Pancreas (tissue), 10 donors: ENCODE measurements at regions not wholly inside any gene's neighbourhood (a gene's known extent, or its start where the extent isn't known, plus 50 kb on each side); places are given as distances from the start of the nearest gene placed in this dataset.
A peak's percentile ranks its signal among the peaks of the same experiment; 100 is the strongest.

ENCODE experiments used
- ATAC-seq, 4 donors: fragments of 200-7000 bp; cut with Tn5 transposase; one replicate each; pipeline versions ENCODE4 v1.8.0 to v1.9.1; 2020; ENCODE audit warnings: mild to moderate bottlenecking in 4 of 4, moderate library complexity in 4 of 4
- DNase-seq, 6 donors: peaks; one replicate each; pipeline ENCODE4 v3.0.0-alpha.2; 2020
- FAIRE-seq: peaks from 2 replicates; lab custom pipeline; 2012; peaks lifted over from hg19 to GRCh38; lab: Jason Lieb, UNC
- H3K27ac ChIP-seq, 4 donors: fragments of 200-600 bp; sonication (generic); 1 replicate in 3 of 4; 2 replicates in 1 of 4; pipeline versions ENCODE4 v1.5.0 to v1.8.0; 2020
- H3K27me3 ChIP-seq, 4 donors: fragments of 200-600 bp; one replicate each; pipeline ENCODE4 v1.8.0; 2021
- H3K36me3 ChIP-seq, 3 donors: fragments of 200-600 bp; sonication (generic) in 1 of 3; one replicate each; pipeline versions ENCODE4 v1.5.0 to v1.8.0; 2020 to 2021
- H3K4me1 ChIP-seq, 3 donors: fragments of 200-600 bp; one replicate each; pipeline ENCODE4 v1.8.0; 2021
- H3K4me3 ChIP-seq, 4 donors: fragments of 200-600 bp; sonication (generic) in 2 of 4; one replicate each; pipeline versions ENCODE4 v1.5.0 to v1.8.0; 2020 to 2021
- H3K9me3 ChIP-seq, 4 donors: fragments of 200-600 bp; one replicate each; pipeline ENCODE4 v1.8.0; 2021
- CTCF ChIP-seq, 4 donors: fragments of 200-600 bp; sonication (generic) in 3 of 4; IDR thresholded peaks; one replicate each; pipeline versions ENCODE4 v1.5.0 to v1.8.0; 2021; ENCODE audit warnings: antibody characterized with exemption in 4 of 4
- WGBS, 2 donors: extraction: QIAGEN DNeasy Blood & Tissue Kit; methylation state at CpG; one replicate each; pipeline ENCODE4 v1.1.7; 2013; 5-methylcytosine and 5-hydroxymethylcytosine counted together
- intact Hi-C, 3 donors: fragments of 100-400 bp; cut with DNase I; formaldehyde crosslinking; loops; one replicate each; pipeline versions ENCODE4 v1.11.1 to v1.14.2; 2022
- donor health status: healthy with polysubstance abuse.
- donor health status: DM: no; HTN: no; CAD: no; lungs with moderate emphysema.
- donor health status: DM: no; HTN: no; CAD: no.
- donor health status: control.
- donor health status: control.
- donor health status: Bipolar disorder and iron deficiency.
- donor health status: DM: yes; HTN: yes; CAD: no.
- donor health status: DM: no; HTN: no; CAD: no.
- donor health status: DM: no; HTN: no; CAD: no.
- donor health status: DM: yes; HTN: yes; CAD: no.

GRCh38 chr9:88044200-88044599 lies 69.9 kb upstream of the CDK20 start:
- FAIRE-seq = no peak
- Histone ChIP-seq H3K27me3 (no peaks in the 10 kb centered on the region), H3K9me3 (no peaks in the 10 kb centered on the region), H3K4me1 (no peaks in the 10 kb centered on the region), H3K27ac (no peak overlapping the region), H3K4me3 (no peak overlapping the region), H3K36me3 (no peaks in the 10 kb centered on the region)
- no peak for DNase-seq
- 91 to 95% methylated on average over 3 of the region's 3 CpGs for WGBS, 2 donors
- intact Hi-C loops = no loop called here
- no peak for ATAC-seq
- TF ChIP-seq CTCF (IDR thresholded peaks at IDR 0.05) = no peak

GRCh38 chr9:88043647-88044046 lies 69.3 kb upstream of the CDK20 start:
- no peak for DNase-seq
- no peak overlapping the region for H3K27ac ChIP-seq
- FAIRE-seq = no peak
- 82 to 86% methylated on average over 3 of the region's 3 CpGs for WGBS, 2 donors
- intact Hi-C loops = no loop called here
- H3K9me3 ChIP-seq = no peaks in the 10 kb centered on the region
- no peaks in the 10 kb centered on the region for H3K27me3 ChIP-seq
- H3K4me3 ChIP-seq = no peak overlapping the region
- H3K36me3 ChIP-seq = no peaks in the 10 kb centered on the region
- no peaks in the 10 kb centered on the region for H3K4me1 ChIP-seq
- TF ChIP-seq CTCF (IDR thresholded peaks at IDR 0.05) = no peak
- no peak for ATAC-seq

GRCh38 chr9:88041447-88041846 lies 67.1 kb upstream of the CDK20 start:
- ATAC-seq = peak in 3 of 4 donors; percentile 37 to 51 (median 38)
- DNase-seq = no peak
- no peak overlapping the region for H3K4me3 ChIP-seq
- TF ChIP-seq CTCF (IDR thresholded peaks at IDR 0.05) = peak in 1 of 4 donors; percentile 16
- no peaks in the 10 kb centered on the region for H3K27me3 ChIP-seq
- 84 to 89% methylated on average over 1 of the region's 1 CpG for WGBS, 2 donors
- no peaks in the 10 kb centered on the region for H3K9me3 ChIP-seq
- intact Hi-C loops = no loop called here
- H3K4me1 ChIP-seq = no peaks in the 10 kb centered on the region
- no peak overlapping the region for H3K27ac ChIP-seq
- no peak for FAIRE-seq
- H3K36me3 ChIP-seq = no peaks in the 10 kb centered on the region

GRCh38 chr9:88037285-88037845 lies 63.0 kb upstream of the CDK20 start:
- Histone ChIP-seq H3K27ac (no peak overlapping the region), H3K9me3 (no peaks in the 10 kb centered on the region), H3K4me3 (no peak overlapping the region), H3K27me3 (no peaks in the 10 kb centered on the region), H3K36me3 (no peaks in the 10 kb centered on the region), H3K4me1 (no peaks in the 10 kb centered on the region)
- ATAC-seq (no peak), DNase-seq (no peak), FAIRE-seq (no peak)
- 91 to 94% methylated on average over 3 of the region's 3 CpGs for WGBS, 2 donors
- TF ChIP-seq CTCF (IDR thresholded peaks at IDR 0.05) = no peak
- intact Hi-C loops = no loop called here

- intact Hi-C loops = no loop called here
- H3K4me3 ChIP-seq = no peak overlapping the region
- no peak overlapping the region for H3K27ac ChIP-seq
- TF ChIP-seq CTCF (IDR thresholded peaks at IDR 0.05) = no peak
- H3K27me3 ChIP-seq = no peaks in the 10 kb centered on the region
- H3K9me3 ChIP-seq = no peaks in the 10 kb centered on the region
- no peaks in the 10 kb centered on the region for H3K4me1 ChIP-seq
- 43 to 51% methylated on average over 4 of the region's 4 CpGs for WGBS, 2 donors
- FAIRE-seq (no peak), ATAC-seq (peak; percentile 64 to 95 (median 79)), DNase-seq (peak in 4 of 6 donors; percentile 26 to 64 (median 38))
- H3K36me3 ChIP-seq = no peaks in the 10 kb centered on the region
These were observed 60.6 kb upstream of the CDK20 start for GRCh38 chr9:88034964-88035363.
